ENCODE measurements at regions not wholly inside any gene's neighbourhood (a gene's known extent, or its start where the extent isn't known, plus 50 kb on each side); places are given as distances from the start of the nearest gene placed in this dataset.

DNA sequence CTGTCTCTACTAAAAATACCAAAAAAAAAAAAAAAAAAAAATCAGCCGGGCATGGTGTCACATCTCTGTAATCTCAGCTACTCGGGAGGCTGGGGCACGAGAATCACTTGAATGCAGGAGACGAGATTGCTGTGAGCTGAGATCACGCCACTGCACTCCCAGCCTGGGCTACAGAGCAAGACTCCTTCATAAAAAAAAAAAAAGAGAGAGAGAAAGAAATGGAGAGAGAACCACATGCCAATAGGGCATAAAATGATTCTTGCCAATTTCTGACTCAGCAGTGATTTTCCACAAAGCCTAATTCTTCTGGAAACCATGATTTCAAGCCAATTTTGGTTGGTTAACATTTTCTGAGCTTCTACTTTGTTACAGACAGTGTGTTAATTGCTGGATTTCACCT, 250.4 kb upstream of the SEL1L start:
- Histone ChIP-seq H3K9me3 (no peaks in the 10 kb centered on the region), H3K4me1 (no peaks in the 10 kb centered on the region), H3K27ac (no peak overlapping the region), H3K4me3 (no peak overlapping the region), H3K4me2 (no peak overlapping the region)
- FAIRE-seq (no peak), ATAC-seq (no peak), DNase-seq (ENCODE audit: low read depth in 1 of 2, low spot score in 1 of 2) (no peak)
- POLR2A ChIA-PET: no interaction called here
- TF ChIP-seq, protein P1, sequence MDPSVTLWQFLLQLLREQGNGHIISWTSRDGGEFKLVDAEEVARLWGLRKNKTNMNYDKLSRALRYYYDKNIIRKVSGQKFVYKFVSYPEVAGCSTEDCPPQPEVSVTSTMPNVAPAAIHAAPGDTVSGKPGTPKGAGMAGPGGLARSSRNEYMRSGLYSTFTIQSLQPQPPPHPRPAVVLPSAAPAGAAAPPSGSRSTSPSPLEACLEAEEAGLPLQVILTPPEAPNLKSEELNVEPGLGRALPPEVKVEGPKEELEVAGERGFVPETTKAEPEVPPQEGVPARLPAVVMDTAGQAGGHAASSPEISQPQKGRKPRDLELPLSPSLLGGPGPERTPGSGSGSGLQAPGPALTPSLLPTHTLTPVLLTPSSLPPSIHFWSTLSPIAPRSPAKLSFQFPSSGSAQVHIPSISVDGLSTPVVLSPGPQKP (IDR thresholded peaks at IDR 0.05; ENCODE audit: low read depth, low read length): no peak
- TF ChIP-seq PHF8 (IDR thresholded peaks at IDR 0.05; ENCODE audit: borderline replicate concordance, low read depth): no peak
- no peak for TF ChIP-seq RCOR1 (IDR thresholded peaks at IDR 0.05; ENCODE audit: low read depth, low read length)
- no peak for TF ChIP-seq MAZ (IDR thresholded peaks at IDR 0.05; ENCODE audit: borderline replicate concordance, low read depth, low read length)
- no peak for TF ChIP-seq BHLHE40 (IDR thresholded peaks at IDR 0.05; ENCODE audit: low read depth, low read length)
- no peak for TF ChIP-seq ZNF302 (CRISPR knock-in tag; IDR thresholded peaks at IDR 0.05)
- no peak for TF ChIP-seq SREBF2 (IDR thresholded peaks at IDR 0.05)
- TF ChIP-seq JUNB (IDR thresholded peaks at IDR 0.05): no peak
- TF ChIP-seq POLR2A (IDR thresholded peaks at IDR 0.05; ENCODE audit: low read length): no peak
- TF ChIP-seq ZC3H11A (IDR thresholded peaks at IDR 0.05): no peak
- TF ChIP-seq HOXB5 (CRISPR knock-in tag; IDR thresholded peaks at IDR 0.05): no peak
- TF ChIP-seq POLR2AphosphoS2 (conservative IDR thresholded peaks at IDR 0.05; ENCODE audit: low read length): no peak
- no peak for TF ChIP-seq ESRRA (IDR thresholded peaks at IDR 0.05; ENCODE audit: borderline replicate concordance, low read length)
- TF ChIP-seq, protein P2, sequence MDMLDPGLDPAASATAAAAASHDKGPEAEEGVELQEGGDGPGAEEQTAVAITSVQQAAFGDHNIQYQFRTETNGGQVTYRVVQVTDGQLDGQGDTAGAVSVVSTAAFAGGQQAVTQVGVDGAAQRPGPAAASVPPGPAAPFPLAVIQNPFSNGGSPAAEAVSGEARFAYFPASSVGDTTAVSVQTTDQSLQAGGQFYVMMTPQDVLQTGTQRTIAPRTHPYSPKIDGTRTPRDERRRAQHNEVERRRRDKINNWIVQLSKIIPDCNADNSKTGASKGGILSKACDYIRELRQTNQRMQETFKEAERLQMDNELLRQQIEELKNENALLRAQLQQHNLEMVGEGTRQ (IDR thresholded peaks at IDR 0.05): no peak
- no peak for TF ChIP-seq EP300 (IDR thresholded peaks at IDR 0.05)
- TF ChIP-seq FOSL2 (IDR thresholded peaks at IDR 0.05): no peak
- TF ChIP-seq FOSL2 (CRISPR knock-in tag; IDR thresholded peaks at IDR 0.05): no peak
- 4% methylated on average over 5 of the region's 5 CpGs for WGBS (ENCODE audit: missing lambda C conversion rate)
- CTCF ChIA-PET: interaction anchor here (0.6 kb wide), 1 partner anchor 120 kb away, joined by 3 read pairs; no protein-coding TSS in a partner anchor

DNA sequence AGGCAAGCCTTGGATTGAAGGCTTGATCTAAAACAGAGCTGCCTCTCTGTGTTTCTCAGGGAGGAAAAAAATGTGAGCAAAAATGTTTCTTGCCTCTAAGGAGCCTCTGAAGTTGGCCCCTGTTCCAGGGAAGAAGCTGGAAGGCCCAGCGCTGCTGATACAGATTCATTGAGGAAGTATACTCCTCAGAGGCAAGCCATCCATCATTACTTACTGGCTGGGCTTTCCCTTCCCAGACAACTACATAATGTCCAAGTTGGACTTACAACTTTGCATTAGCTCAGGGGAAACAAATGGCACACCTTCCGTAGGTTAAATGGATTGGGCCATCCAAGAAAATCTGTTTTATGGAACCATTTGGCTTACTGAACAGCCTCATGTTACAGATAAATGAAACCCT, 263.7 kb upstream of the SEL1L start:
- TF ChIP-seq CEBPB (IDR thresholded peaks at IDR 0.05) (no peak), MYC (IDR thresholded peaks at IDR 0.05; ENCODE audit: borderline replicate concordance, low read length) (no peak), CHD2 (IDR thresholded peaks at IDR 0.05; ENCODE audit: low read length, partially characterized antibody) (no peak), HES2 (IDR thresholded peaks at IDR 0.05) (no peak), FOXS1 (CRISPR knock-in tag; IDR thresholded peaks at IDR 0.05) (no peak), NFE2L2 (conservative IDR thresholded peaks at IDR 0.05; ENCODE audit: low read length) (no peak), RARB (CRISPR knock-in tag; IDR thresholded peaks at IDR 0.05) (no peak), SMC3 (IDR thresholded peaks at IDR 0.05) (no peak), EP300 (IDR thresholded peaks at IDR 0.05) (no peak), ZC3H11A (IDR thresholded peaks at IDR 0.05) (no peak)
- ChIA-PET CTCF (no interaction called here), POLR2A (no interaction called here)
- Histone ChIP-seq H3K4me1 (no peaks in the 10 kb centered on the region), H3K9me3 (no peaks in the 10 kb centered on the region), H3K4me3 (no peak overlapping the region), H3K27ac (no peak overlapping the region), H3K4me2 (no peak overlapping the region)
- FAIRE-seq: no peak
- no peak for ATAC-seq
- 11% methylated on average over 2 of the region's 2 CpGs for WGBS (ENCODE audit: missing lambda C conversion rate)
- no peak for DNase-seq (ENCODE audit: low read depth in 1 of 2, low spot score in 1 of 2)

- TF ChIP-seq CBX8 (IDR thresholded peaks at IDR 0.05): no peak
- FAIRE-seq (no peak), DNase-seq (ENCODE audit: low read depth in 1 of 2, low spot score in 1 of 2) (no peak), ATAC-seq (no peak)
- Histone ChIP-seq H3K9me3 (no peaks in the 10 kb centered on the region), H3K27ac (no peak overlapping the region), H3K4me3 (no peak overlapping the region), H3K4me2 (no peak overlapping the region), H3K4me1 (no peaks in the 10 kb centered on the region)
- WGBS (ENCODE audit: missing lambda C conversion rate): 2% methylated on average over 5 of the region's 5 CpGs
- POLR2A ChIA-PET: no interaction called here
- CTCF ChIA-PET: interaction anchor here (1.0 kb wide), 1 partner anchor 87 kb away, joined by 3 read pairs; no protein-coding TSS in a partner anchor
Measured at GRCh38 chr14:81801921-81802320, 268.3 kb upstream of the SEL1L start.
